ENCODE measurements at regions not wholly inside any gene's neighbourhood (a gene's known extent, or its start where the extent isn't known, plus 50 kb on each side); places are given as distances from the start of the nearest gene placed in this dataset.

DNA sequence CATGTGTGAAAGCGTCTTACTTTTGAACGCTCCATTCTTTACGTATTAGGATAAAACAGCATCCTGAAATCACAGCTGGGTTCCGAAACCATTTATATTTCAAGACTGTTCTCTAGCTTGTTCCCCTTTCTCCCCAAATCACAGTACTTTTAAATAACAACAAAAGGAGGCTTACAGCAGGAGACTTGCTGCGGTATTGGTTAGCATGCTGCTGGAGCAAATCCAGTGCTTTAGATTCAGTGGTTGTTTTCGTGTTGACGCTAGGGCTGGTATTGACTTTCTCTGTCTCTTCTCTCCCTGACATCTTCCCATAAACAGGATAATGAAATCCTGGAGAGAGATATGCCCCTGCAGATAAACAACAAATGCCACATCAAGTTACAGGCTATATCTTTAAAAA lies 103.1 kb downstream of the ZNF608 start:
- TF ChIP-seq TAF1 (conservative IDR thresholded peaks at IDR 0.05) (no peak), JUND (IDR thresholded peaks at IDR 0.05) (no peak), EGR1 (IDR thresholded peaks at IDR 0.05; ENCODE audit: low read depth in 2 of 2) (no peak), MAX (IDR thresholded peaks at IDR 0.05) (no peak), RXRA (IDR thresholded peaks at IDR 0.05) (no peak)
- H3K9ac ChIP-seq (ENCODE audit: low read depth in 1 of 2, low read length in 2 of 2) = no peak overlapping the region
- H3K9me3 ChIP-seq (ENCODE audit: control insufficient read depth in 4 of 4, low read length in 3 of 4) = no peaks in the 10 kb centered on the region
- peaks cover 0 to 2% (median 0%) of the 10 kb centered on the region in 4 donors for H3K36me3 ChIP-seq (ENCODE audit: control insufficient read depth in 4 of 4, insufficient read depth in 3 of 4, low read depth in 1 of 4, low read length in 3 of 4)
- no peak overlapping the region for H3K4me3 ChIP-seq (ENCODE audit: low read depth in 1 of 3, low read length in 3 of 3)
- no peak for DNase-seq (ENCODE audit: low spot score)
- 99% methylated on average over 7 of the region's 7 CpGs for WGBS
- H3K27me3 ChIP-seq (ENCODE audit: control insufficient read depth in 4 of 4, insufficient read depth in 4 of 4, low read length in 3 of 4) = no peaks in the 10 kb centered on the region
- peaks cover 0 to 23% (median 9%) of the 10 kb centered on the region in 4 donors for H3K4me1 ChIP-seq (ENCODE audit: control insufficient read depth in 4 of 4, insufficient read depth in 4 of 4, low read length in 3 of 4)
- H3K27ac ChIP-seq (ENCODE audit: low read depth in 1 of 2, low read length in 2 of 2) = no peak overlapping the region

DNA sequence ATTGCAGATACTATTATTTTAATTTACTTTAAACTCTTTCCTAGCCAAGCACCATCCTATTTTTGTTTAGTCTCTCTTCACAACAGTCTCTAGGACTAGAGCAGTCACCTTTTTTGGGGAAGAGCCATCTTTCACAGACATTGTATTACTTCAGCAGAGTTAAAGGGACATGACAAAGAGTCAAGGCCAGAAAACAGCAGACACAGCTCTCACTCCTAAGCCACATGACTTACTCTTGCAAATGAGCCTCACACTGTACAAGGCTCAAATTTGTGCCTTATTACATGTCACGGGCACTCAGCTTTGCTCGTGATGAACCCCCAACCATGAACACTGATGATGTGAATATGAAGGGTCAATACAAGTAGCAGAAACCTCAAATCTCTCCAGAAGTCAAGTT lies 104.3 kb downstream of the ZNF608 start:
- peaks cover 0 to 23% (median 9%) of the 10 kb centered on the region in 4 donors for H3K4me1 ChIP-seq (ENCODE audit: control insufficient read depth in 4 of 4, insufficient read depth in 4 of 4, low read length in 3 of 4)
- H3K27me3 ChIP-seq (ENCODE audit: control insufficient read depth in 4 of 4, insufficient read depth in 4 of 4, low read length in 3 of 4) = no peaks in the 10 kb centered on the region
- H3K4me3 ChIP-seq (ENCODE audit: low read depth in 1 of 3, low read length in 3 of 3) = no peak overlapping the region
- H3K27ac ChIP-seq (ENCODE audit: low read depth in 1 of 2, low read length in 2 of 2) = peak overlapping the region; percentile 49 to 76
- no peak overlapping the region for H3K9ac ChIP-seq (ENCODE audit: low read depth in 1 of 2, low read length in 2 of 2)
- WGBS = 95% methylated on average over 2 of the region's 2 CpGs
- H3K9me3 ChIP-seq (ENCODE audit: control insufficient read depth in 4 of 4, low read length in 3 of 4) = no peaks in the 10 kb centered on the region
- DNase-seq (ENCODE audit: low spot score) = no peak
- TF ChIP-seq RXRA (IDR thresholded peaks at IDR 0.05) = no peak
- TF ChIP-seq RAD21 (IDR thresholded peaks at IDR 0.05) = peak in 1 of 2 donors; percentile 32
- no peak for TF ChIP-seq ZBTB33 (IDR thresholded peaks at IDR 0.05)
- TF ChIP-seq GABPA (IDR thresholded peaks at IDR 0.05 in 1 of 2, conservative IDR thresholded peaks at IDR 0.05 in 1 of 2) = no peak
- no peaks in the 10 kb centered on the region for H3K36me3 ChIP-seq (ENCODE audit: control insufficient read depth in 4 of 4, insufficient read depth in 3 of 4, low read depth in 1 of 4, low read length in 3 of 4)

- TF ChIP-seq SP1 (IDR thresholded peaks at IDR 0.05) (peak; percentile 67), HNF4A (conservative IDR thresholded peaks at IDR 0.05) (peak; percentile 42 to 56), RAD21 (IDR thresholded peaks at IDR 0.05) (peak; percentile 27 to 68), FOXA1 (IDR thresholded peaks at IDR 0.05) (no peak), RXRA (IDR thresholded peaks at IDR 0.05) (peak; percentile 52 to 76), FOXA2 (IDR thresholded peaks at IDR 0.05) (peak; percentile 50)
- TF ChIP-seq, protein P1, sequence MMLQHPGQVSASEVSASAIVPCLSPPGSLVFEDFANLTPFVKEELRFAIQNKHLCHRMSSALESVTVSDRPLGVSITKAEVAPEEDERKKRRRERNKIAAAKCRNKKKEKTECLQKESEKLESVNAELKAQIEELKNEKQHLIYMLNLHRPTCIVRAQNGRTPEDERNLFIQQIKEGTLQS (IDR thresholded peaks at IDR 0.05) = no peak
- H3K4me1 ChIP-seq (ENCODE audit: control insufficient read depth in 4 of 4, insufficient read depth in 4 of 4, low read length in 3 of 4) = peaks cover 0 to 23% (median 9%) of the 10 kb centered on the region in 4 donors
- H3K4me3 ChIP-seq (ENCODE audit: low read depth in 1 of 3, low read length in 3 of 3) = no peak overlapping the region
- peak overlapping the region; percentile 49 to 76 for H3K27ac ChIP-seq (ENCODE audit: low read depth in 1 of 2, low read length in 2 of 2)
- no peaks in the 10 kb centered on the region for H3K27me3 ChIP-seq (ENCODE audit: control insufficient read depth in 4 of 4, insufficient read depth in 4 of 4, low read length in 3 of 4)
- peaks cover 0 to 2% (median 0%) of the 10 kb centered on the region in 4 donors for H3K36me3 ChIP-seq (ENCODE audit: control insufficient read depth in 4 of 4, insufficient read depth in 3 of 4, low read depth in 1 of 4, low read length in 3 of 4)
- DNase-seq (ENCODE audit: low spot score) = no peak
- 59% methylated on average over 11 of the region's 11 CpGs for WGBS
- peak overlapping the region; percentile 21 to 53 for H3K9ac ChIP-seq (ENCODE audit: low read depth in 1 of 2, low read length in 2 of 2)
- H3K9me3 ChIP-seq (ENCODE audit: control insufficient read depth in 4 of 4, low read length in 3 of 4) = no peaks in the 10 kb centered on the region
Measured at GRCh38 chr5:124641154-124641792, 105.2 kb downstream of the ZNF608 start.
